ENCODE measurements at regions not wholly inside any gene's neighbourhood (a gene's known extent, or its start where the extent isn't known, plus 50 kb on each side); places are given as distances from the start of the nearest gene placed in this dataset.

DNA sequence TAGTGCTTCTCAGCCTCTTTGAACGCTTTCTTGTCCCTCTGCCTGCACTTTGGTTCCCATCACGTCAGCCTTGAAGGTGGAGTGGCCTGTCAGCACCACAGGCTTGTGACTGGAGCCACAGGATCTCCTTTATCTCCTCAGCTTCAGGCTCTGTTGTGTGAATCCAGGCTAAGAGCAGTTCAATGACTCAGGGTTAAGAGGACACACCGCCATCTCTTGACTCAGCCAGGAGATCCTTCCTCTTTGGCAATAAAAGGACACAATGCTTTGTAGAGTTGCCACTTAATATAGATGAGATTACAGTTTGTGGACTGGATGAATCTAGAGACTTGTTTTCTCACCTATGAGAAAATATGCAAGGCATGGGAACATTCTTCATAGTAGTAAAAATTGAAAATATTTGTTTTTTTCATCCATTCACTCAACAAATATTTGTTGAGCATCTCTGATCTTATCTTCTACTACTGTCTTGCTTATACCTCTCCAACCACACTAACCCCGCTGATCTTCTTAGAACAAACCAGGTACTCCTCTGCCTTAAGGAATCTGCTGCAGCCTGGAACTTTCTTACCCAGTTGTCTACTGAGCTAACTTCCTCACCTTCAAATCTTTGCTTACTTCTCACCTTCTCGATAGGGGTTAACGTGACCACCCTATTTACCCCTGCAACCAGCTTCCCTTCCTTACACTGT is 62.3 kb downstream of the UCHL1 start:
- Mint-ChIP-seq H3K36me3 (ENCODE audit: low read depth) (no peaks in the 10 kb centered on the region), H3K27ac (no peak overlapping the region), H3K4me1 (ENCODE audit: low read depth) (no peaks in the 10 kb centered on the region), H3K9me3 (no peaks in the 10 kb centered on the region), H3K4me3 (no peak overlapping the region), H3K27me3 (peaks cover 3% of the 10 kb centered on the region)

- no peaks in the 10 kb centered on the region for H3K36me3 Mint-ChIP-seq (ENCODE audit: low read depth)
- H3K27me3 Mint-ChIP-seq, result peaks cover 3% of the 10 kb centered on the region
These were observed 62.8 kb downstream of the UCHL1 start for GRCh38 chr4:41319553-41319952.

GRCh38 chr4:41320278-41320677 is 63.5 kb downstream of the UCHL1 start:
- Mint-ChIP-seq H3K36me3 (ENCODE audit: low read depth) (no peaks in the 10 kb centered on the region), H3K4me3 (no peak overlapping the region), H3K4me1 (ENCODE audit: low read depth) (no peaks in the 10 kb centered on the region), H3K27ac (no peak overlapping the region), H3K27me3 (peaks cover 3% of the 10 kb centered on the region), H3K9me3 (no peaks in the 10 kb centered on the region)

More at GRCh38 chr4:41319553-41319952, 62.8 kb downstream of the UCHL1 start:
- no peak overlapping the region for H3K27ac Mint-ChIP-seq
- H3K4me3 Mint-ChIP-seq, result no peak overlapping the region
- no peaks in the 10 kb centered on the region for H3K9me3 Mint-ChIP-seq
- H3K4me1 Mint-ChIP-seq (ENCODE audit: low read depth), result no peaks in the 10 kb centered on the region

DNA sequence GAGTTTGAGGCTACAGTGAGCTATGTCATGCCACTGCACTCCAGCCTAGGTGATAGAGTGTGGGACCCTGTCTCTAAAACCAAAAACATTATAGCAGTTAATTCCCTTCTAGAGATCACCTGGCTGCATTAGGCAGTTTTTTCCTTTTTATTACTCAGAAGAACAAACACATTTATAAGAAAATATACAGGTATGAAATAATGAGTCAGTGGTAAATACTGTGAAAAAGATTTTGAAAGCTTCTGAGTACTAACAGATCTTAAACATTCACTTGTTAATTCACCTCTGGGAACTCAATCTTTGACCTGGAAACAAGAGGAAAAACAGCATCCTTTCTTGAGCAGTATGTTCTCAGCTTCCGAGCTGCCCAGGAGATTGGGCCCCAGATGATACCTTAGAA is 64.1 kb downstream of the UCHL1 start:
- Mint-ChIP-seq H3K27ac (no peak overlapping the region), H3K4me3 (no peak overlapping the region), H3K9me3 (no peaks in the 10 kb centered on the region), H3K36me3 (ENCODE audit: low read depth) (no peaks in the 10 kb centered on the region), H3K27me3 (peaks cover 3% of the 10 kb centered on the region), H3K4me1 (ENCODE audit: low read depth) (no peaks in the 10 kb centered on the region)

- Mint-ChIP-seq H3K4me1 (ENCODE audit: low read depth) (no peaks in the 10 kb centered on the region), H3K36me3 (ENCODE audit: low read depth) (no peaks in the 10 kb centered on the region), H3K4me3 (no peak overlapping the region), H3K9me3 (no peaks in the 10 kb centered on the region), H3K27ac (no peak overlapping the region), H3K27me3 (peaks cover 3% of the 10 kb centered on the region)
These were observed 64.7 kb downstream of the UCHL1 start for GRCh38 chr4:41321216-41321945.

- Mint-ChIP-seq H3K36me3 (ENCODE audit: low read depth) (no peaks in the 10 kb centered on the region), H3K4me3 (no peak overlapping the region), H3K27me3 (peaks cover 3% of the 10 kb centered on the region), H3K27ac (no peak overlapping the region), H3K4me1 (ENCODE audit: low read depth) (no peaks in the 10 kb centered on the region), H3K9me3 (no peaks in the 10 kb centered on the region)
These were observed 65.9 kb downstream of the UCHL1 start for GRCh38 chr4:41322617-41323016.

DNA sequence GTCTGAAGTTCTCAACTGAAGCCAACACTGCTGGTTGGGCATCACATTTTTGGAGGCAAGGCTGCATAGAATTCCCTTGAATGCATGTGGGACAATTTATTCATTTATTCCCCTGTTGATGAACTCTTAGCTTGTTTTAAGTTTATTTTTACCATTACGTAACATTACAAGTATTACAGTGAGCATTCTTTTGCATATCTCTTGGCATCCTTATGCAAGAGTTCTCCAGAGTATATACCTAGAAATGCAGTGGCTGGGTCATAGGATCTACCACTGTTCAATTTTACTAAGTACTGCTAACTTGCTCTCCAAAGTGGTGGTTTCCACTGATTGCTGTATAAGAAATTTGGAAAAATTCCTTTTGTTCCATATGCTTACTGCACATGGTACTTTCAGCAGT is 66.5 kb downstream of the UCHL1 start:
- Mint-ChIP-seq H3K36me3 (ENCODE audit: low read depth) (no peaks in the 10 kb centered on the region), H3K9me3 (no peaks in the 10 kb centered on the region), H3K4me3 (no peak overlapping the region), H3K27ac (no peak overlapping the region), H3K27me3 (peaks cover 3% of the 10 kb centered on the region), H3K4me1 (ENCODE audit: low read depth) (no peaks in the 10 kb centered on the region)

GRCh38 chr4:41323706-41324105 is 67.0 kb downstream of the UCHL1 start:
- peaks cover 3% of the 10 kb centered on the region for H3K27me3 Mint-ChIP-seq
- no peaks in the 10 kb centered on the region for H3K36me3 Mint-ChIP-seq (ENCODE audit: low read depth)
- no peak overlapping the region for H3K4me3 Mint-ChIP-seq
- H3K27ac Mint-ChIP-seq, result no peak overlapping the region
- no peaks in the 10 kb centered on the region for H3K9me3 Mint-ChIP-seq
- H3K4me1 Mint-ChIP-seq (ENCODE audit: low read depth), result no peaks in the 10 kb centered on the region

- no peaks in the 10 kb centered on the region for H3K4me1 Mint-ChIP-seq (ENCODE audit: low read depth)
These were observed 68.1 kb downstream of the UCHL1 start for GRCh38 chr4:41324861-41325260.

GRCh38 chr4:41325901-41326300 is 69.2 kb downstream of the UCHL1 start:
- Mint-ChIP-seq H3K4me3 (no peak overlapping the region), H3K9me3 (no peaks in the 10 kb centered on the region), H3K4me1 (ENCODE audit: low read depth) (no peaks in the 10 kb centered on the region), H3K27ac (no peak overlapping the region), H3K36me3 (ENCODE audit: low read depth) (no peaks in the 10 kb centered on the region), H3K27me3 (peaks cover 2% of the 10 kb centered on the region)

More at GRCh38 chr4:41324861-41325260, 68.1 kb downstream of the UCHL1 start:
- H3K4me3 Mint-ChIP-seq, result no peak overlapping the region
- H3K36me3 Mint-ChIP-seq (ENCODE audit: low read depth), result no peaks in the 10 kb centered on the region
- no peaks in the 10 kb centered on the region for H3K27me3 Mint-ChIP-seq
- H3K9me3 Mint-ChIP-seq, result no peaks in the 10 kb centered on the region
- H3K27ac Mint-ChIP-seq, result no peak overlapping the region

DNA sequence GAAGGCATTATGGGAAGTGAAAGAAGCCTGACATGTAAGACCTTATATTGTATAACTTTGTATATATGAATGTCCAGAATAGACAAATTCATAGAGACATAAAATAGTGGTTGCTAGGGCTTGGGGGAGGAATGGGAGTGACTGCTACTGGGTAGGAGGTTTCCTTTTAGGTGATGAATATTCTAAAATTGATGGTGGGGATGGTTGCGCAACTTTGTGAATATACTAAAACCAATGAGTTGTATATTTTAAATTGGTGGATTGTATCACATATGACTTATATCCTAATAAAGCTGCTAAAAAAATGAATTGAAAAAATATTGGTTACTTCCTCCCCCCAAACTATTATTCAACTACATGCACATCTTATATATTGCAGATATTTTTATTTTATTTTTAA is 70.0 kb downstream of the UCHL1 start:
- H3K9me3 Mint-ChIP-seq, result no peaks in the 10 kb centered on the region
- H3K4me1 Mint-ChIP-seq (ENCODE audit: low read depth), result no peaks in the 10 kb centered on the region
- H3K36me3 Mint-ChIP-seq (ENCODE audit: low read depth), result no peaks in the 10 kb centered on the region
- peaks cover 5% of the 10 kb centered on the region for H3K27me3 Mint-ChIP-seq
- no peak overlapping the region for H3K4me3 Mint-ChIP-seq
- H3K27ac Mint-ChIP-seq, result no peak overlapping the region

DNA sequence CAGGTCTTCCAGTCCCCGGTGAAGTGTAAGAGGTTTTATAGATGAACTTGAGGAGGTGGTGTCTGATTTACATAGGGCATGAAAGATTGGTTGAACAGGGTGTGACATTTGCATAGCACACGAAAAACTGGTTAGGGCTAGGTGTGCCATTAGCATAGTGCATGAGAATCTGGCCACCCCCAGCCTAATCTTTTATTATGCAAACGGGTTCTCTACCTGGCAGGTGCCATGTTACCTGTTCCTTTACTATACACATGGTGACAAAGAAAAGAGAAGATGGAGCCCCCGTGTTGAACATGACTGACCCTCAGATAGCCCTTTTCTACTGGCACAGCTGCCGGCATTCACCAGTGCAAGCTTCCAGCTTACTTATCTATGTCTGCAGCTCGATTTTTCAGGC is 71.0 kb downstream of the UCHL1 start:
- Mint-ChIP-seq H3K9me3 (no peaks in the 10 kb centered on the region), H3K4me3 (no peak overlapping the region), H3K36me3 (ENCODE audit: low read depth) (no peaks in the 10 kb centered on the region), H3K27me3 (peaks cover 5% of the 10 kb centered on the region), H3K27ac (no peak overlapping the region), H3K4me1 (ENCODE audit: low read depth) (no peaks in the 10 kb centered on the region)

- Mint-ChIP-seq H3K9me3 (no peaks in the 10 kb centered on the region), H3K36me3 (ENCODE audit: low read depth) (no peaks in the 10 kb centered on the region), H3K4me3 (no peak overlapping the region), H3K4me1 (ENCODE audit: low read depth) (no peaks in the 10 kb centered on the region), H3K27me3 (peaks cover 5% of the 10 kb centered on the region), H3K27ac (no peak overlapping the region)
These were observed 72.6 kb downstream of the UCHL1 start for GRCh38 chr4:41329361-41329760.

- Mint-ChIP-seq H3K4me1 (ENCODE audit: low read depth) (no peaks in the 10 kb centered on the region), H3K27me3 (peaks cover 5% of the 10 kb centered on the region), H3K36me3 (ENCODE audit: low read depth) (no peaks in the 10 kb centered on the region), H3K27ac (no peak overlapping the region), H3K4me3 (no peak overlapping the region), H3K9me3 (no peaks in the 10 kb centered on the region)
These were observed 74.5 kb downstream of the UCHL1 start for GRCh38 chr4:41331224-41331623.

GRCh38 chr4:41332510-41333054 is 75.9 kb downstream of the UCHL1 start:
- Mint-ChIP-seq H3K4me1 (ENCODE audit: low read depth) (no peaks in the 10 kb centered on the region), H3K36me3 (ENCODE audit: low read depth) (no peaks in the 10 kb centered on the region), H3K27ac (no peak overlapping the region), H3K27me3 (peaks cover 5% of the 10 kb centered on the region), H3K4me3 (no peak overlapping the region), H3K9me3 (no peaks in the 10 kb centered on the region)
